ENCODE measurements at regions not wholly inside any gene's neighbourhood (a gene's known extent, or its start where the extent isn't known, plus 50 kb on each side); places are given as distances from the start of the nearest gene placed in this dataset.
A peak's percentile ranks its signal among the peaks of the same experiment; 100 is the strongest.
"Not testable (repeated sequence)": the region's sequence is repeated elsewhere in the genome, so short reads cannot be mapped to it uniquely, and the experiment has no call there.

- no peak for DNase-seq
These were observed 204.6 kb upstream of the SLIT2 start for GRCh38 chr4:20046931-20047677.

- DNase-seq = no peak
These were observed 205.5 kb upstream of the SLIT2 start for GRCh38 chr4:20046179-20046578.

GRCh38 chr4:20044966-20045365, 206.7 kb upstream of the SLIT2 start:
- DNase-seq = no peak

- no peak for DNase-seq
These were observed 207.2 kb upstream of the SLIT2 start for GRCh38 chr4:20044502-20044911.

- peak; percentile 74 for DNase-seq
These were observed 207.7 kb upstream of the SLIT2 start for GRCh38 chr4:20043991-20044390.

- DNase-seq = no peak
These were observed 208.9 kb upstream of the SLIT2 start for GRCh38 chr4:20042769-20043168.

GRCh38 chr4:20041839-20042407, 209.8 kb upstream of the SLIT2 start:
- no peak for DNase-seq

GRCh38 chr4:20037745-20038144, 214.0 kb upstream of the SLIT2 start:
- no peak for DNase-seq

- DNase-seq = no peak
These were observed 221.6 kb upstream of the SLIT2 start for GRCh38 chr4:20030108-20030507.

GRCh38 chr4:20028645-20029044, 223.1 kb upstream of the SLIT2 start:
- no peak for DNase-seq

GRCh38 chr4:20026456-20026855, 225.2 kb upstream of the SLIT2 start:
- DNase-seq = no peak

GRCh38 chr4:20022471-20022870, 229.2 kb upstream of the SLIT2 start:
- DNase-seq = no peak

GRCh38 chr4:20020056-20020455, 231.6 kb upstream of the SLIT2 start:
- no peak for DNase-seq

- no peak for DNase-seq
These were observed 232.2 kb upstream of the SLIT2 start for GRCh38 chr4:20019310-20020015.

GRCh38 chr4:20017777-20018115, 234.0 kb upstream of the SLIT2 start:
- DNase-seq = peak; percentile 69

- DNase-seq = peak; percentile 69
These were observed 234.5 kb upstream of the SLIT2 start for GRCh38 chr4:20017070-20017776.

GRCh38 chr4:20015636-20016224, 236.0 kb upstream of the SLIT2 start:
- DNase-seq = no peak

GRCh38 chr4:20003836-20004558, 247.7 kb upstream of the SLIT2 start:
- not testable (repeated sequence) for DNase-seq

GRCh38 chr4:19999775-20000414, 251.8 kb upstream of the SLIT2 start:
- no peak for DNase-seq

GRCh38 chr4:19999276-19999675, 252.4 kb upstream of the SLIT2 start:
- DNase-seq = peak; percentile 70

GRCh38 chr4:19993242-19993641, 258.5 kb upstream of the SLIT2 start:
- DNase-seq = no peak

Data from NCI-H1694 treated with DMSO at 0.1 percent for 48 hours (cell line).